ENCODE measurements at regions not wholly inside any gene's neighbourhood (a gene's known extent, or its start where the extent isn't known, plus 50 kb on each side); places are given as distances from the start of the nearest gene placed in this dataset.

DNA sequence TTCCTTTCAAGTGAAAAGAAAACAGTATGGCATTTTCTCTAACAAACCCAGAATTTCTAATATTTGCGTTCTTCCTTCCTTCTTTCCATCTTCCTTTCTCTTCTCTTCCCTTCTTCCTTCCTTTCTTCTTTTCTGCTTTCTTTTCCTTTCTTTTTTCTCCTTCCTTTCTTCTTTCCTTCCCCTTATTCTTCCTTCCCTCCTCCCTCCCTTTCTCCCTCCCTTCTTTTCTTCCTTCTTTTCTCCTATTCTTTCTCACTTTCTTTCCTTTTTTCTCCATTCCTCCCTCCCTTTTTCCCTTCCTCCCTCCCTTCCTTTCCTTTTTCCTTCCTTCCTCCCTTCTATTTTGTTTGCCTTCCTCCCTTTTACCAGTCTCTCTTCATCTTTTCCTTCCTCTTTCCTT lies 194.8 kb downstream of the SHCBP1 start:
- TF ChIP-seq, protein P1, sequence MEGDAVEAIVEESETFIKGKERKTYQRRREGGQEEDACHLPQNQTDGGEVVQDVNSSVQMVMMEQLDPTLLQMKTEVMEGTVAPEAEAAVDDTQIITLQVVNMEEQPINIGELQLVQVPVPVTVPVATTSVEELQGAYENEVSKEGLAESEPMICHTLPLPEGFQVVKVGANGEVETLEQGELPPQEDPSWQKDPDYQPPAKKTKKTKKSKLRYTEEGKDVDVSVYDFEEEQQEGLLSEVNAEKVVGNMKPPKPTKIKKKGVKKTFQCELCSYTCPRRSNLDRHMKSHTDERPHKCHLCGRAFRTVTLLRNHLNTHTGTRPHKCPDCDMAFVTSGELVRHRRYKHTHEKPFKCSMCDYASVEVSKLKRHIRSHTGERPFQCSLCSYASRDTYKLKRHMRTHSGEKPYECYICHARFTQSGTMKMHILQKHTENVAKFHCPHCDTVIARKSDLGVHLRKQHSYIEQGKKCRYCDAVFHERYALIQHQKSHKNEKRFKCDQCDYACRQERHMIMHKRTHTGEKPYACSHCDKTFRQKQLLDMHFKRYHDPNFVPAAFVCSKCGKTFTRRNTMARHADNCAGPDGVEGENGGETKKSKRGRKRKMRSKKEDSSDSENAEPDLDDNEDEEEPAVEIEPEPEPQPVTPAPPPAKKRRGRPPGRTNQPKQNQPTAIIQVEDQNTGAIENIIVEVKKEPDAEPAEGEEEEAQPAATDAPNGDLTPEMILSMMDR (IDR thresholded peaks at IDR 0.05; ENCODE audit: extremely low read depth in 1 of 2, insufficient read depth in 1 of 2, low read depth in 1 of 2, low read length in 2 of 2) = no peak
- no peak for TF ChIP-seq EZH2 (IDR thresholded peaks at IDR 0.05; ENCODE audit: borderline replicate concordance, low read depth, low read length, severe bottlenecking)
- no peak for TF ChIP-seq POLR2A (IDR thresholded peaks at IDR 0.05; ENCODE audit: low read depth, low read length)
- TF ChIP-seq, protein P2, sequence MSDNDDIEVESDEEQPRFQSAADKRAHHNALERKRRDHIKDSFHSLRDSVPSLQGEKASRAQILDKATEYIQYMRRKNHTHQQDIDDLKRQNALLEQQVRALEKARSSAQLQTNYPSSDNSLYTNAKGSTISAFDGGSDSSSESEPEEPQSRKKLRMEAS (IDR thresholded peaks at IDR 0.05; ENCODE audit: insufficient read depth, insufficient read length) = no peak
- TF ChIP-seq MYC (IDR thresholded peaks at IDR 0.05; ENCODE audit: low read depth, low read length) = no peak
- no peak for TF ChIP-seq POLR2AphosphoS5 (IDR thresholded peaks at IDR 0.05; ENCODE audit: insufficient read depth, low read depth, low read length)
- no peak for TF ChIP-seq JUN (IDR thresholded peaks at IDR 0.05; ENCODE audit: borderline replicate concordance, insufficient read depth, insufficient read length, low read depth)
- no peak for TF ChIP-seq GATA2 (IDR thresholded peaks at IDR 0.05; ENCODE audit: insufficient read depth, insufficient read length, low read depth, low read length)
